ENCODE measurements at regions not wholly inside any gene's neighbourhood (a gene's known extent, or its start where the extent isn't known, plus 50 kb on each side); places are given as distances from the start of the nearest gene placed in this dataset.

DNA sequence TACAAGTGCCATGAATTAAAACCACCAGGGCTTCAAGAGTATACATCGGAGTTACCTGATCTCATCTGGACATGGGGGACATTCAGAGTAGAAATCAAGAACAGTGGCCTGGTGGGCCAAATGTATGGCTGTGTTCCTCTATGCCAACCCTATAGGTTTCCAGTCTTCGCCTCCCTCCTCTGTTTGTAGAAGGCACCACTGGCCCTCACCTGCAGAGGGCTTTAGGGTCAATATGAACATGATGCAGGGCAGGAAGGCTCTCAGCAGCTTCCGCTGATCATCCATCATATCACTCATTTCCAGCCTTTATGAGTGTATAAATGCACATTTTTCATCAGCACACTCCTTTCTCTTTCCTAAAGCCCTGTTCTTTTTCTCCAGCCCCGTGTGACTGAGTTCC is 555.5 kb upstream of the BRINP1 start:
- Histone ChIP-seq H3K36me3 (ENCODE audit: control insufficient read depth in 4 of 4, insufficient read depth in 3 of 4, low read depth in 1 of 4, low read length in 3 of 4) (no peaks in the 10 kb centered on the region), H3K9me3 (ENCODE audit: control insufficient read depth in 4 of 4, low read length in 3 of 4) (peaks cover 0 to 4% (median 2%) of the 10 kb centered on the region in 4 donors), H3K27me3 (ENCODE audit: control insufficient read depth in 4 of 4, insufficient read depth in 4 of 4, low read length in 3 of 4) (peaks cover 0 to 2% (median 0%) of the 10 kb centered on the region in 4 donors), H3K4me3 (ENCODE audit: low read depth in 1 of 3, low read length in 3 of 3) (no peak overlapping the region), H3K4me1 (ENCODE audit: control insufficient read depth in 4 of 4, insufficient read depth in 4 of 4, low read length in 3 of 4) (no peaks in the 10 kb centered on the region), H3K27ac (ENCODE audit: low read depth in 1 of 2, low read length in 2 of 2) (no peak overlapping the region), H3K9ac (ENCODE audit: low read depth in 1 of 2, low read length in 2 of 2) (no peak overlapping the region)
- 65% methylated on average over 4 of the region's 4 CpGs for WGBS
- TF ChIP-seq NR2F2 (IDR thresholded peaks at IDR 0.05) (no peak), RAD21 (IDR thresholded peaks at IDR 0.05) (no peak), JUND (IDR thresholded peaks at IDR 0.05) (no peak), MAX (IDR thresholded peaks at IDR 0.05) (no peak), ZBTB33 (IDR thresholded peaks at IDR 0.05) (no peak), SP1 (IDR thresholded peaks at IDR 0.05) (no peak), TAF1 (conservative IDR thresholded peaks at IDR 0.05) (no peak), EGR1 (IDR thresholded peaks at IDR 0.05; ENCODE audit: low read depth in 2 of 2) (no peak)
- DNase-seq (ENCODE audit: low spot score) = no peak

DNA sequence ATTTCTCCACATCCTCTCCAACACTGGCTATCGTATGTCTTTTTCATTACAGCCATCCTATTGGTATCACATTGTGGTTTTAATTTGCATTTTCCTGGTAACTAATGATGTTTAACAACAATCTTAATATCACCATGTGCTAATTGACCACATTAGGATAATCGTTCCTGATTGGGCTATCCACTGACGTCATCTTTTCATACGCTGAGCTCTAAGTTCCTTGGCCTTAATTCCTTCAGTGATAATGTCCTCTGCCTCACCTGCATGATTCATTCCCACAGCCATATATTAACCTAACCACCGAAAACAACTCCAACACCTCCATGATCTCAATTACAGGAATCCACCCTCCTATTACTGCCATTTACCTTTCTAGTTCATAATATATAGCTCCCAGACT is 547.9 kb upstream of the BRINP1 start:
- H3K9me3 ChIP-seq (ENCODE audit: control insufficient read depth in 4 of 4, low read length in 3 of 4) = peaks cover 0 to 4% (median 0%) of the 10 kb centered on the region in 4 donors
- no peaks in the 10 kb centered on the region for H3K27me3 ChIP-seq (ENCODE audit: control insufficient read depth in 4 of 4, insufficient read depth in 4 of 4, low read length in 3 of 4)
- 80% methylated on average over 5 of the region's 5 CpGs for WGBS
- H3K36me3 ChIP-seq (ENCODE audit: control insufficient read depth in 4 of 4, insufficient read depth in 3 of 4, low read depth in 1 of 4, low read length in 3 of 4) = no peaks in the 10 kb centered on the region
- no peak for DNase-seq (ENCODE audit: low spot score)
- no peak overlapping the region for H3K27ac ChIP-seq (ENCODE audit: low read depth in 1 of 2, low read length in 2 of 2)
- H3K4me3 ChIP-seq (ENCODE audit: low read depth in 1 of 3, low read length in 3 of 3) = no peak overlapping the region
- H3K9ac ChIP-seq (ENCODE audit: low read depth in 1 of 2, low read length in 2 of 2) = no peak overlapping the region
- TF ChIP-seq NR2F2 (IDR thresholded peaks at IDR 0.05) = no peak
- TF ChIP-seq, protein P1, sequence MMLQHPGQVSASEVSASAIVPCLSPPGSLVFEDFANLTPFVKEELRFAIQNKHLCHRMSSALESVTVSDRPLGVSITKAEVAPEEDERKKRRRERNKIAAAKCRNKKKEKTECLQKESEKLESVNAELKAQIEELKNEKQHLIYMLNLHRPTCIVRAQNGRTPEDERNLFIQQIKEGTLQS (IDR thresholded peaks at IDR 0.05) = no peak
- no peak for TF ChIP-seq SP1 (IDR thresholded peaks at IDR 0.05)
- TF ChIP-seq CTCF (IDR thresholded peaks at IDR 0.05; ENCODE audit: low read depth, low read length, missing input control) = no peak
- no peak for TF ChIP-seq RXRA (IDR thresholded peaks at IDR 0.05)
- TF ChIP-seq MAX (IDR thresholded peaks at IDR 0.05) = no peak
- no peak for TF ChIP-seq GABPA (IDR thresholded peaks at IDR 0.05 in 1 of 2, conservative IDR thresholded peaks at IDR 0.05 in 1 of 2)
- TF ChIP-seq RAD21 (IDR thresholded peaks at IDR 0.05) = no peak
- TF ChIP-seq HNF4A (conservative IDR thresholded peaks at IDR 0.05) = no peak
- TF ChIP-seq FOXA1 (IDR thresholded peaks at IDR 0.05) = no peak
- no peak for TF ChIP-seq ZBTB33 (IDR thresholded peaks at IDR 0.05)
- TF ChIP-seq YY1 (IDR thresholded peaks at IDR 0.05) = no peak
- TF ChIP-seq TAF1 (conservative IDR thresholded peaks at IDR 0.05) = no peak
- no peak for TF ChIP-seq REST (IDR thresholded peaks at IDR 0.05)
- no peak for TF ChIP-seq JUND (IDR thresholded peaks at IDR 0.05)
- H3K4me1 ChIP-seq (ENCODE audit: control insufficient read depth in 4 of 4, insufficient read depth in 4 of 4, low read length in 3 of 4) = no peaks in the 10 kb centered on the region

Data from liver (tissue), 8 donors.